HG03469 (cell line): ENCODE measurements at regions not wholly inside any gene's neighbourhood (a gene's known extent, or its start where the extent isn't known, plus 50 kb on each side); places are given as distances from the start of the nearest gene placed in this dataset.
A peak's percentile ranks its signal among the peaks of the same experiment; 100 is the strongest.
"Not testable (repeated sequence)": the region's sequence is repeated elsewhere in the genome, so short reads cannot be mapped to it uniquely, and the experiment has no call there.

ENCODE experiments used
- ATAC-seq: cut with Tn5 transposase; IDR thresholded peaks from one replicate; pipeline ENCODE4 v1.9.1; 2021; ENCODE audit warnings: mild to moderate bottlenecking, moderate library complexity, moderate number of reproducible peaks; ENCODE audit not compliant: unreplicated experiment

- ATAC-seq, result peak; percentile 54
These were observed 53.3 kb downstream of the FOXD4L1 start for GRCh38 chr2:113551637-113552318.

GRCh38 chr2:113559820-113560219, 61.4 kb downstream of the FOXD4L1 start:
- not testable (repeated sequence) for ATAC-seq

DNA sequence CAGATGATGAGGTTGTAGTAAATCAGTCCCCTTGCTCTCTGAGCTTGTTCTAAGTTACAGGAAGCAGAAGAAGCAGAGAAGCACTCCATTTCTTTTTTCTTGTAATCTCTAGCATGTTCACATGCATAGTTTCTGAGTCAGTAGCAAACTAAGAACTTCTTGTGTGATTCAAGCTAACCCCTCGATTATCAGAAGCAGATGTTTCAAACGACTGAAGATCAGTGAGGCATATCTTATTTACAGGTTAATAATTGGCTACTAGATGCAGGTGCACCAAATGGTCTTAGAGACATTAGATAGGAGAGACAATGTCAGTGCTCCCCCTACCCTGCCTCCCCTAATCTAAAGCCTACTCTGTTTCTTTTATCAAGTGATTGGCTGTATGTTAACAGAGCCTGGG, 64.2 kb downstream of the FOXD4L1 start:
- peak; percentile 61 for ATAC-seq

GRCh38 chr2:113566674-113567480, 60.2 kb upstream of the RABL2A start:
- not testable (repeated sequence) for ATAC-seq

GRCh38 chr2:113567481-113567849, 59.6 kb upstream of the RABL2A start:
- ATAC-seq, result not testable (repeated sequence)

GRCh38 chr2:113568231-113568630, 58.8 kb upstream of the RABL2A start:
- not testable (repeated sequence) for ATAC-seq

- ATAC-seq, result not testable (repeated sequence)
These were observed 57.0 kb upstream of the RABL2A start for GRCh38 chr2:113570082-113570481.

- ATAC-seq, result not testable (repeated sequence)
These were observed 56.5 kb upstream of the RABL2A start for GRCh38 chr2:113570509-113571009.

DNA sequence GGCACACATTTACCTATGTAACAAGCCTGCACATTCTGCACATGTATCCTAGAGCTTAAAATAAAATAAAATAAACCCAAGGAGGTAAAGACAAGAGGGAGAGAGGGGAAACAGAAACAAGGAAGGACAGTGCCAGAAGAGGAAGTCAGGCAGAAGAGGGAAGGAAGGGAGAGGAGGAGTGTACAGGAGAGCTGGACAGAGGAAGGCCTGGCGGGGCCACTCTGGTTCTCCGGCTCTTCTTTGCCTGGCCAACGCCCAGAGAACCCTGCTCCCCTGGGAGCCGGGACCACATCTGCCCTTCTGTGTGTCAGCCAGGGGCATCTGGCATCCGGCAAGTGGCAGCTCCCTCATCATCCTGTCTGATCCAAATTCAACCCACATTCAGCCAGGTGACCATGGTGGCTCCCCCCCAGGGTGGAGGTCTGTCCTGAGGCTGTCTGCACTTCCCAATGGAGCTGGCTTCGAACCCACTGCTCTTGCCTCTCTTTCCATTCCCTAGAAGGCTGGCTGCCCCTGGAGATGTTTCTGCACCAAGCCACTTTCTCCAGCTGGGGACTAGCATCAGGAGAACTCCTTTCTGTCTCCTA, 55.5 kb upstream of the RABL2A start:
- ATAC-seq, result not testable (repeated sequence)

DNA sequence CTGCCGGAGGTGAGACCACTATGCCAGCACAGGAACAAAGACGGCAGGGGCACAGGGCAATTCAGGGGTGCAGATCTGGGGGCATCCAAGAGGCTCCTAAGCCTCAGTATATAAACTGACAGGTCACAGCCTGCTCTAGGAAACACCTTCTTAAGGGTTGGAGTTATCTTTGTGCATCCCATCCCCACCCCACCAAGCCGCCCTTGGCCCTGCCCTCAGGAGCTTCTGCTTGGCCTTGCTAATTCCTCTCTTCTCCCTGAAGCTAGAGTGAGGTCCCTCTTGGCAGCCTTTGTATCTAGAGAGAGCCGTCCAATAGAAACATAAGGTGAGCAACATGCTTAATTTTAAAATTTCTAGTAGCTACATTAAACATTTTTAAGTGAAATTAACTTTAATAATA, 51.3 kb upstream of the RABL2A start:
- not testable (repeated sequence) for ATAC-seq

- ATAC-seq, result not testable (repeated sequence)
These were observed 50.7 kb upstream of the RABL2A start for GRCh38 chr2:113576353-113576752.
